ENCODE measurements at regions not wholly inside any gene's neighbourhood (a gene's known extent, or its start where the extent isn't known, plus 50 kb on each side); places are given as distances from the start of the nearest gene placed in this dataset.

DNA sequence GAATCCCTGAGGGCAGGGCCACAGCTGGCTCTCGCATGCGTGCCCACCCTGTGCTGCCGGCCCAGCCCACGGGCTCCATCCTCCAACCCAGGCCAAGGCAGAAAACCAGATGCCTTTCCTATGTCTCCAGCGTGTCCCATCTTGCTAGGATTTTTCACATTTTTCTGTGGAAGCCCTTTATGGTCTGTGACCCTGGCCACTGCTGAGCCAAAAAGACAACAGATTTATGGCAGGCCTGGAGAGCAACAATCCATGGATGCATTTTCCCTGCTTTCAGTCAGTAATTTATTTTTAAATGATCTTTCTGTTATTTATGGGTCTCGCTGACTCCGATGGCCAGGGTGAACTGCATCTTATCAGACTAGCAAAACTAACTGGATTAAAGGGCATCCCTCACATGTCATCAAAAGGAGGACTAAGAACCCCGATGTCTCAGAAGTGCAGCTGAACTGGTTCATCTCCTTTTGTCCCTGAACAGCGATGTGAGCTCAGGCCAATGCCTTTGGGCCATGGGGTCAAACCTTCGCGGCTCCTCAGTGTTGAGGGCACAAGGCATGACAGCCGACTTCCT is 346.0 kb downstream of the CYRIA start:
- DNase-seq (ENCODE audit: low read depth in 2 of 2) = no peak

DNA sequence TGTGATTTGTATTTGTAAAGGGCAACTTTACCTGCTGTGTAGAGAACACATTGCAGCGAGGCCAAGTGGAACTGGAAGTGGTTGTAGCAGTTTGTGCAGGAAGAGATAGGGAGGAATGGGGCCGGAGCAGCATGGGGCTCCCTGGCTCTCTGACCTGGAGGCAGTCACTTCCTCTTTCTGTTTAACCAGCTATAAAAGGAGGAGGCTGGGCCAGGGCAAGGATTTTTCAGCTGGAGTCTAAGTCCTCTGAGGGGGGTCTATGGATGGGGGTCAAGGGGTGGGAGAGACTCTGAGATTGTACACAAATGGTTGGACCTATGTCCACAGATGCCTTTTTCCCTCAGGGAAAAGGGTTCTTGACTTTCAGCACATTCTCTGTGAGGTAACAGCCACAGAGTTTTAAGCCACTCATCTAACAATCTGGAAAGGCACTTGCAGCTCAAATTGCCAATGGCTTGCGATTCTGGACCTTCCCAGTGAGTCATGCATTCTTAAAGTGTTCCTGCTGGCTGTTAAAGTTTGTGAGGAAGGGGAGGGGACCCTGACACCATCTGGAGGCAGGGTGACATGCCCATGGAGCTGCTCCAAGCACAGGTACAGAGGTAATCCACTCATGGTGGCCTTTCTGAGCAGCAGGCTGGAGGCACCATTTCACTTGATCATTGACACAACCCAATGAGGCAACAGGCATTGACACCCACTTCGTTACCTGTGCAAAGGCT is 347.0 kb downstream of the CYRIA start:
- no peak for DNase-seq (ENCODE audit: low read depth in 2 of 2)

GRCh38 chr2:16318051-16318450 is 347.6 kb downstream of the CYRIA start:
- DNase-seq (ENCODE audit: low read depth in 2 of 2) = no peak

- no peak for DNase-seq (ENCODE audit: low read depth in 2 of 2)
Measured at GRCh38 chr2:16317211-16317830, 348.3 kb downstream of the CYRIA start.

GRCh38 chr2:16316456-16317210 is 349.0 kb downstream of the CYRIA start:
- no peak for DNase-seq (ENCODE audit: low read depth in 2 of 2)

- DNase-seq (ENCODE audit: low read depth in 2 of 2) = no peak
Measured at GRCh38 chr2:16315908-16316307, 349.7 kb downstream of the CYRIA start.

DNA sequence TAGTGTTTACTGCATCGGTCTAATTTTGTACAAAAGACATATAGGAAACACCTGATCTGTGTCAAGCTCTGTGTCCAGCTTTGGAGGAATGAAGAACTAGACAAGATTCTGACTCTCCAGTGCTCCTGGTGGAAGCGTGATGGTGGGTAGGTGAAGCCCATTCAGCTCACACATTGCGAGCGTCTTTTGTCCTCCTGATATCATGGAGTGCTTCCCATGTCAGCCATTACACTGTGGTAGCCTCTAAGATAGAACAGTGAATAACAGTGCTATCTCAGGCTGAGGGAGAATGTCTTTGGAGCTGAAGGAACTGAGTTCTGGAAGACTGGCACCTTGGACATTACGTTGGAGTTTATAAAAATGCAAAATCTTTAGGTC is 350.2 kb downstream of the CYRIA start:
- no peak for DNase-seq (ENCODE audit: low read depth in 2 of 2)

DNA sequence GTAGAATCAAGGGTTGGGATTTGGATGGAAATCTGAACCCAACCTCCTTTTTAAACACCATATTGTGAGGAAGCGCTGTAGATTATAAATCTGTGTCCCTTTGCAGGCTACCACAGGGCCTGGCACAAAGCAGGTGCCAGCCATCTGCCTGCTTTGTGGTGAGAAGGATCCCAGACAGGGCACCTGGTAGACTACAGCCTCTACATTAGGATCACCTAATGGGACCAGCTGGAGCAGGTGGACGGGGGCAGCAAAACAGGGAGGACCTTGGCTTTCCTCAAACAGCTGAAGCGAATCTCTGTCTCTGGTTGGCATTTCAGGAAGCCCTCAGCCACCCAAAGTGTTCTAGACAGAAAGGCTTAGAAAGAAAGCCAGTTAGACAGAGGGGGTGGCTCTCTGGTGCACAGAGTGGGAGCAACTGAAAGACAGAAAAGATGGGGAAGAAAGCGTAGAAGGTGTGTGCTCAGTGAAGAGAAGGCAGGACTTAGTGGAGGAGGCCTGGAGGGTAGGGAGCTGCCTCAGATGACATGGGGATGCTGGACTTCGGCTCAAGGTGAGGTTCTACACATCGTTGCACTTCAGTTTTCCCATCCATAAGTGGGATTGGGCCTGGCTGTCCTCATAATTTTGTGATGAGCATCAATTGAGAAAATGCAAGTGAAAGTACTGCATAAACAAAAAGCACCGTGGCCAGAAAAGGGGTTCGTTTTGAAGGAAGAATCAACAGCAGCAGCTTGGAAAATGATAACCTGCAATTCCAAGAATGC is 350.8 kb downstream of the CYRIA start:
- DNase-seq (ENCODE audit: low read depth in 2 of 2) = no peak

GRCh38 chr2:16314001-16314400 is 351.6 kb downstream of the CYRIA start:
- DNase-seq (ENCODE audit: low read depth in 2 of 2) = no peak

DNA sequence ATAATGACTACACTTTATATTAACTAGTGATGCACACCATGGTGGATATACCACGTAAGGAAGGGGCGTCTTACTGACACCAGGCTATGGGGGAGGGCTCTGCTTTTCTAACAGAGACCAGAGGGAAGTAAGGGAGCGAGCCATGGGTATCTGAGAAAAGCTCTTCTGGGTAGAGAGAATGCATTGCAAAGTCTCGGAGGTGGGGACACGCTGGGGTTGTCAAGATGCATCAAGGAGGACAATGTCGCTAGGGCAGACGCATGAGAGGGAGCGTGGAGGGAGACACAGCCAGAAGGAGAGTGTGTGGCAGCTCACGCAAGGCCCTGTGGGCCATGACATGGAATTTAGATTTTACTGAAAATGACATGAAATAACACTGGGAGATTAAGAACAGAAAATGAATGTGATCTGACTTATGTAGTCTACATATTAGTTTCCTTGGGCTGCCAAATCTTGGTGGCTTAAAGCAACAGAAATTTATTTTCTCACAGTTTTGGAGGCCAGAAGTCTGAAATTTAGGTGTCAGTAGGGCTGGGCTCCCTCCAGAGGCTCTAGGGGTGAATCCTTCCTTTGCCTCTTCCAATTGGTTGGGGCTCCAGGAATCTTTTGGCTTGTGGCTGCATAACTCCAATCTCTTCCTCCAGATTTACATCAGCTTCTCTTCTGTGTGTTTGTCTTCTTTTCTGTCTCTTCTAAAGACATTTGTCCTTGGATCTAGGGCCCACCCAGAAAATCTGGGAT is 352.2 kb downstream of the CYRIA start:
- no peak for DNase-seq (ENCODE audit: low read depth in 2 of 2)

GRCh38 chr2:16312771-16313170 is 352.9 kb downstream of the CYRIA start:
- DNase-seq (ENCODE audit: low read depth in 2 of 2) = no peak

DNA sequence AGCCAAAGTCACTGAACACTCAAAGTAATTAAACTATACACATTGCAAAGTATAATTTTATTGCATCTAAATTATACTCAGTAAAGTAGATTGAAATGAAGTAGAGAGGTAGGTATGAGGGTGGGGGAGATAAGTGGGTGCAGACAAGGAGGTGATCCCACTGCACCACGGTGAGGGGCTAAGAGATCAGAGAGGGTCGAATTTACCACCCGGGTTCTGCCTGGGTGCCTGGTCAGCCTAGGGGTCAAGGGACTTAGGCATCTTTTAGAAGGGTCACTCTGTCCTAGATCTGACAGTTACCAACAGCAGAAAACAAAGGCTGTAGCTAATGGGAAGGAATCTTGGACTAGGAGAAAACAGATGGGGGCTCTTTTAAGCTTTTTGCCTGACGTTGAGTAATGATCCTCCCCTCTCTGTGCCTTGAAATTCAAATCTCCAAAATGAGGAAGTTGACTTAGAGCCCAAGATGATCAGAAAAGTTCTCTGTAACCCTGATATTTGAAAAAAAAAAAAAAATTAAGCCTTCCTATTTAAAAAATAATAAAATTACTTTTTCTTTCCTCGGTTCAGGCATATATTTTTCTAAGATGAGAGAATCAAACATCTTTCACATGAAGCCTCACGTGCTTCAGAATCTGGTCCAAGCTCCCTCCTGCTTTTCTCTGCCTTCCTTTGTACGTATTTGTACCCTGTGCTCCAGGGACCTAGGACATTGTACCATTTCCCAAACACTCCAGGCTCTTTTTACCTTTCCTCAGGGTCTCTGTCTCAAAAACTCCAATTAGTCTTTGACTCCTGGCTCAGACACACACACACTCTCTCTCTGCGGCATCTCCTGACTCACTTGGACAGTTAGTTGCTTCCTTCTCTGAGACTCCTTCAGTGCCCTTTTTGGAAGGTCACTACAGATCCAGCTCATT is 353.9 kb downstream of the CYRIA start:
- DNase-seq (ENCODE audit: low read depth in 2 of 2) = no peak

DNA sequence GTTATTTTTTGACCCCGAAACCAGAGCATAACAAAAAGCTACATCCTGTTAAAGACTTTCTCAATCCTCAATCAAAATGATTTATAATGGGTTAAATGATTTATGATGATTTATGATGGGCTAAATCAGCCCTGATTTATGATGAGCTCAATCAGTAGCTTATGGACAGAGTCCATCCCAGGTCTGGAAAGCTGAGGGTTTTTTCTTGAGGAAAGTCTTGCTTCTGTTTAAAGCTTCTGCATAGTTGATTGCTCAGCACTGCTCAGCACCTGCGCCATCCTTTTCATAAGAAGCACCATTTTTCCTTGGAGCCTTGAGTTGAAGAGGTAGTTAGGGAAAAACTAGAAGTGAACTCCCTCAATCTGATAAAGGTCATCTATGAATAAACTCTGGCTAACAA is 356.8 kb downstream of the CYRIA start:
- DNase-seq (ENCODE audit: low read depth in 2 of 2) = no peak

GRCh38 chr2:16304876-16305590 is 360.6 kb downstream of the CYRIA start:
- no peak for DNase-seq (ENCODE audit: low read depth in 2 of 2)

- no peak for DNase-seq (ENCODE audit: low read depth in 2 of 2)
Measured at GRCh38 chr2:16303761-16304160, 361.9 kb downstream of the CYRIA start.

DNA sequence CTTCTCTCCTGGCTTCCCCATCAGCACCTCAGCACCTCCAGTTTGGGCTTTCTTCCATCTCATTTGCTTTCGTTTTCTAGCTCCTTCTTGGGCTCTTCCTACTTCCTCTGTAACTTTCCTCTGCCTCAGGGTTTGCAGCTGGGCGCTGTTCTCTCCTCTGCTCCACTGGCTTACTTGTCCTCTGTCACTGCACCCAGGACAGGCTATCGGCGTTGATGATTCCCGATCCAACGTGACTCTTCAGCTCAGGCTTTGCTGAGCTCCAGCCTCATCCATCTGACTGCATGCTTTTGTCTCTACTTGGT is 362.4 kb downstream of the CYRIA start:
- DNase-seq (ENCODE audit: low read depth in 2 of 2) = no peak

DNA sequence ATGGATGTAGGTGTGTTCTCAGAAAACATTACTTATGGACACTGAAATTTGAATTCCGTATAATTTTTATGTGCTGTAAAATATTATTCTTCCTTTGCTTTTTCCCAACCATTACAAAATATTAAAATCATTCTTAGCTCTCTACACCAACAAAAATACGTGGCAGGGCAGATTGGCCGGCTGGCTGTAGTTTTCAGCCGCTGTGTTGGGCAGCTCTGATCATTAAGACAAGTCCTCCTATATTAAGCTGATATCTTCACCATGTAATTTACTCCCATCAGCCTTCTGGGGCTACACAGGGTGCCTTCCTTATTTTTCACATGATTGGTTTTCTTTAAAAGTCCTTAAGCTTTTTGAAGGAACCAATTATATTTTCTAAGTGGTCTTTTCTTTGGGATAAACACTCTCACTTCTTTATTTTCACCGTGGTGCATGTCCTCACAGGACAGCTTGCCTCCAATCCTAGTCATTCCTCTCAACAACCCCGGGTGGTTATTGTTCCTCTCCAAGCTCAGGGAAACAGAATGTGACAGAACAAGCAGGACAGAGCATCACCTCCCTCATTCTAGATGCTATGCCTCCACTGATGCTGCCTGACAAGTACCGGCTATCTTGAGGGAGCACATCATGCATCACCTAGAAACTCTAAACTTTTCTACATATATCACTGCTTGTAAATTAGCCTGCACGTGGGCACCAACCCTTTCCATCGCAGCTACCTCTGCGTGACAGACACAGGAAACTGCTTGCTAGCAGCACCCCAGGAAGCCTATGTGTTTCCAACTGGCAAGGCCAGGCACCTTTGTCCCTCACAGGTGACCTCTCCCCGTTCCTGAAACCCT is 362.3 kb downstream of the MYCN start:
- DNase-seq (ENCODE audit: low read depth in 2 of 2) = no peak

DNA sequence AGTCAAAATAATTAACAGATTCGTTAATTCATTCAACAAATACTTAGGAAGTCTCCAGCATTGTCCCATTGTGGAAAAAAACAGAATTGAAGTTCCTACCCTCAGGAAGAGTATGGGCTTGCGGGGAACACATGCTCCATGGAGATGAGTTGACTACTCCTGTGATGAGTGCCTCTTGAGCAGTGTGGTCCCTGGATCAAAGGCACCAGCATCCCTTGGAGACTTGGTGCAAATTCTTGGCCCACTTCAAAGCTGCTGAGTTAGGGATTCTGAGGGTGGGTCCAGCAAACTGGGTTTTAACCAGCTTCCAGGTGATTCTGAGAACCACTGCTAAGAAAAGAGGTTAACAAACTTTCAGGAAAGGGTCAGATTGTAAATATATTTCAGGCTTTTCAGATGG is 361.6 kb downstream of the MYCN start:
- DNase-seq (ENCODE audit: low read depth in 2 of 2) = no peak

GRCh38 chr2:16298866-16299265 is 358.5 kb downstream of the MYCN start:
- DNase-seq (ENCODE audit: low read depth in 2 of 2) = no peak
